ENCODE measurements at regions not wholly inside any gene's neighbourhood (a gene's known extent, or its start where the extent isn't known, plus 50 kb on each side); places are given as distances from the start of the nearest gene placed in this dataset.
"Not testable (repeated sequence)": the region's sequence is repeated elsewhere in the genome, so short reads cannot be mapped to it uniquely, and the experiment has no call there.

DNA sequence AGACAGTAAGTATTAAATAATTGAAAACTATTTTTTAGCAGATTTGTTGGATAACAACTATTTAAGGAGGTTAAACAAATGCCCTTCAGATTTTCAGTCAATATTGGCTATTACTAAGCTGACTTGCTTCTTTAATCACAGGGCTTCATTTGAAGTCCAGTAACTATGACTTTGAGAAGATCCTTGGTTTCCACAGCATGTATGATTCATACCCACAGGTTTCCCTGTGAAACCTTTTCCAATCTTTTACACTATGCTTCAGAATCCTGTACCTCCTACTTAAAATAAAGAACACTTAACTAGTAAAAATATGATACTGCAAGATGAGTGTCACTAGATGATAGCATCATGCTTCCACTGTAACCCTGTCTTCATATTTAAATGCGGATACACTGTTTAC, 211.9 kb downstream of the SPATA31A1 start:
- not testable (repeated sequence) for DNase-seq

GRCh38 chr9:39568900-39569299, 213.4 kb downstream of the SPATA31A1 start:
- not testable (repeated sequence) for DNase-seq

GRCh38 chr9:39573024-39574022, 217.9 kb downstream of the SPATA31A1 start:
- not testable (repeated sequence) for DNase-seq

GRCh38 chr9:39579000-39579399, 223.5 kb downstream of the SPATA31A1 start:
- DNase-seq, result not testable (repeated sequence)

- DNase-seq, result not testable (repeated sequence)
Measured at GRCh38 chr9:39581296-39581695, 225.8 kb downstream of the SPATA31A1 start.

- DNase-seq, result not testable (repeated sequence)
Measured at GRCh38 chr9:39582677-39583412, 227.4 kb downstream of the SPATA31A1 start.

GRCh38 chr9:39583413-39583747, 227.9 kb downstream of the SPATA31A1 start:
- DNase-seq, result not testable (repeated sequence)

DNA sequence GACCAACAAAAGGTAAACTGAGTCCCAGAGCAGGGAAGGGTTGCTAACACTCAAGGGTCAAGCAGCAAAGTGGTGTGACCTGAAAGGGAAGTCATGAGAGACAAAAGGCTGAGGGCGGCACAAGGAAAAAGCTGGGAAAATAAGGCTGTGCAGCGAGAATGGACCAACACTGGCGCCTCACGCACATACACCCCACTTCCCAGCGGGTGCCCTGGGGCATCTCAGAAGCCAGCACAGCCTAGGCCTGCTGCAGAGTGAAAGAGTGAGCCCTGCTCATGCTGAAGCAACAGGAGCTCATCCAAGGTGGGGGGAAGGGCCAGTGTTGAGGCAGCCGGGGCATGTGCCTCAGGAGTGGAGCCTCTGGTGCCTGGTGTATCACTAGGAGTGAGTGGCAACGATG, 229.8 kb downstream of the SPATA31A1 start:
- not testable (repeated sequence) for DNase-seq

GRCh38 chr9:39587844-39588499, 232.5 kb downstream of the SPATA31A1 start:
- DNase-seq, result no peak

DNA sequence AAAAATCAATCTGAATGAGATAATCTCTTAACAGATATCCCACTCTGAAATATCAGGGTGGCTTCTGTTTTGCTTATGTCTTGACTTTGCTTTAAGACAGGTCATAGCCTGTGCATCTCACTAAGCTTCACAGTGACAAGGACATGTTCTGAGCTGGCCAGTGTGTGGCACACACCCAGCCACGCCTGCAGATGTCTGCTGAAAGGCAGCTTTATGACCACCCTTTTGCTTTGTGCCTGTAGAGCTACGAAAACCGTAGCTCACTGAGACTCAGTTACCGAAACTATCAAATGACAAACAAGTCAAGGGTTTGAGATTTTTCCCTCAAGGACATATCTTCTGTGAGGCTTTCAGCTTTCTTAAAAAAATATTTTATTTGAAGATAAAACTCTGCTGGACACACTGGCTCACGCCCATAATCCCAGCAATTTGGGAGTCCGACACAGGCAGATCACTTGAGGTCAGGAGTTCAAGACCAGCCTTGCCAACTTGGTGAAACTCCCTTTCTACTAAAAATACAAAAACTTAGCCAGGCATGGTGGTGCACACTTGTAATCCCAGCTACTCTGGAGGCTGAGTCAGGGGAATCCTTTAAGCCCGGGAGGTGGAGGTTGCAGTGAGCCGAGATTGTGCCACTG, 233.2 kb downstream of the SPATA31A1 start:
- DNase-seq, result no peak

GRCh38 chr9:39604089-39604488, 248.6 kb downstream of the SPATA31A1 start:
- DNase-seq, result not testable (repeated sequence)

GRCh38 chr9:39611449-39612231, 256.2 kb downstream of the SPATA31A1 start:
- not testable (repeated sequence) for DNase-seq

GRCh38 chr9:39616480-39616879, 261.0 kb downstream of the SPATA31A1 start:
- not testable (repeated sequence) for DNase-seq

GRCh38 chr9:39624048-39624447, 268.6 kb downstream of the SPATA31A1 start:
- not testable (repeated sequence) for DNase-seq

- DNase-seq, result not testable (repeated sequence)
Measured at GRCh38 chr9:39632071-39632470, 276.6 kb downstream of the SPATA31A1 start.

DNA sequence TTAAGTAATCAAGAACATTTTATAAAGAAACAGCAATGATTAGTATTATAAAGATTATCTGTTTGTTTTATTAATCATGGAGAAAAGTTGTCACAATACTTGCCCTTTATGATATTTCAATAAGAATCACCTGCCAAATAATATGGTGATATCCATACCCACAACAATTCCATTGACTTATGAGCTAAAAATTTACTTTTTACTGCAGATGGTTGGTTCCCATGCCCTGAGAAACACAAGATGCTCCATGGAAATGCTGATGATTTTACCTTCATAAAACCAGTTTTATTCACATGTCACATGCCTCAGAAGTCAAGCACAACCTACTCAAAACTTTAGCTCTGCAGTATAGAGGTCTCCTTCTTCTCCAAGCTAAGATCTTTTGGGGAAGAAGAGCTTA, 293.6 kb downstream of the SPATA31A1 start:
- DNase-seq, result not testable (repeated sequence)

- DNase-seq, result not testable (repeated sequence)
Measured at GRCh38 chr9:39656960-39657603, 301.6 kb downstream of the SPATA31A1 start.

GRCh38 chr9:39663020-39663419, 307.6 kb downstream of the SPATA31A1 start:
- DNase-seq, result not testable (repeated sequence)

GRCh38 chr9:39663713-39664112, 308.2 kb downstream of the SPATA31A1 start:
- not testable (repeated sequence) for DNase-seq

- not testable (repeated sequence) for DNase-seq
Measured at GRCh38 chr9:39665020-39665419, 309.6 kb downstream of the SPATA31A1 start.
